ENCODE measurements at regions not wholly inside any gene's neighbourhood (a gene's known extent, or its start where the extent isn't known, plus 50 kb on each side); places are given as distances from the start of the nearest gene placed in this dataset.

- no peaks in the 10 kb centered on the region for H3K36me3 ChIP-seq (ENCODE audit: control insufficient read depth, insufficient read depth, low read length)
- no peaks in the 10 kb centered on the region for H3K9me3 ChIP-seq (ENCODE audit: control insufficient read depth, insufficient read depth, low read depth, low read length)
- H3K27ac ChIP-seq (ENCODE audit: low read depth, low read length): no peak overlapping the region
- H3K27me3 ChIP-seq (ENCODE audit: control insufficient read depth, insufficient read depth, low read length): peaks cover 10% of the 10 kb centered on the region; the same call in 1 of the 2 replicates
- H3K4me1 ChIP-seq (ENCODE audit: control insufficient read depth, insufficient read depth, low read length): peaks cover 23% of the 10 kb centered on the region
- H3K9ac ChIP-seq (ENCODE audit: low read length): no peak overlapping the region
- no peak overlapping the region for H3K4me3 ChIP-seq (ENCODE audit: low read depth, low read length)
These were observed 157.5 kb upstream of the HES1 start for GRCh38 chr3:193978486-193978885.

DNA sequence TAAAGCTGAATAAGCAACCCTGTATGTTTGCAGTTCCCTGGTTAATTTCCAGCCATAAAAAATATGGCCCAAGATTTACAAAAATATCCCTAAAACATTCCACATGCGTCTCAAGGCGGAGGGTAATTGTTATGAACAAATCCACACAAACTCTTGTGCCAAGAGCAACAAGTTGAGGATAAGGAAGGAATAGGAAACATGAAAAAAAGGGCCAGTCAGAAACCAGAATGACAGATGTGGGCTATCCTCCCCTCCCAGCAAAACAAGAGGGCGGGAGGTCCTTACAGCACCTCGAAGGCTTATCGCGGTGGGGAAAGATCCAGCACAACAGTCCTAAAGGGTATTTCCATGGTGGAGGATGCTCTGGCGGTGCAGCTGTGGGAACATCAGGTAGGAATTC, 155.6 kb upstream of the HES1 start:
- Histone ChIP-seq H3K9ac (ENCODE audit: low read length) (no peak overlapping the region), H3K4me1 (ENCODE audit: control insufficient read depth, insufficient read depth, low read length) (peaks cover 7% of the 10 kb centered on the region), H3K9me3 (ENCODE audit: control insufficient read depth, insufficient read depth, low read depth, low read length) (no peaks in the 10 kb centered on the region), H3K4me3 (ENCODE audit: low read depth, low read length) (no peak overlapping the region), H3K27me3 (ENCODE audit: control insufficient read depth, insufficient read depth, low read length) (peaks cover 10% of the 10 kb centered on the region; the same call in 1 of the 2 replicates), H3K27ac (ENCODE audit: low read depth, low read length) (no peak overlapping the region), H3K36me3 (ENCODE audit: control insufficient read depth, insufficient read depth, low read length) (no peaks in the 10 kb centered on the region)

DNA sequence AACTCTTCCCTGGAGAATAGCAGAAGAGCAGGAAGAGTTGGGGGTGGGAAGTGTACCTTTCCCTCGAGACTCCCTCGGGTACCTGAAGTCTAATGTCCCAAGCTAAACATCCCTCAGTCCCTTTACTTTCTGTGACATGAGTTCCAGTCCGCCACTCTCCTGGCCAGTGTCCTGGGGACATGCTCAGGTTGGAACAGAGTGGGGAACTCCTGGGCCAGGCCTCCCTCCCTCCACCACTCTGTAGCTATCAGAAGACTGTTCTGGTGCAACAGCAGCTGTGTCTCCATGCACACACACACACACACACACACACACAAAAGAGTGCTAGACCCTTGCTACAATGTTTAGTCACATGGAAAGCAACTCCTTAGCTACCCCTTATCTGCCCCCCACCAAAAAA, 155.0 kb upstream of the HES1 start:
- H3K36me3 ChIP-seq (ENCODE audit: control insufficient read depth, insufficient read depth, low read length): no peaks in the 10 kb centered on the region
- no peaks in the 10 kb centered on the region for H3K9me3 ChIP-seq (ENCODE audit: control insufficient read depth, insufficient read depth, low read depth, low read length)
- peaks cover 1% of the 10 kb centered on the region for H3K4me1 ChIP-seq (ENCODE audit: control insufficient read depth, insufficient read depth, low read length)
- no peak overlapping the region for H3K27ac ChIP-seq (ENCODE audit: low read depth, low read length)
- no peak overlapping the region for H3K9ac ChIP-seq (ENCODE audit: low read length)
- H3K27me3 ChIP-seq (ENCODE audit: control insufficient read depth, insufficient read depth, low read length): peaks cover 10% of the 10 kb centered on the region; the same call in 1 of the 2 replicates
- no peak overlapping the region for H3K4me3 ChIP-seq (ENCODE audit: low read depth, low read length)

GRCh38 chr3:193981504-193981903, 154.4 kb upstream of the HES1 start:
- Histone ChIP-seq H3K4me3 (ENCODE audit: low read depth, low read length) (no peak overlapping the region), H3K9me3 (ENCODE audit: control insufficient read depth, insufficient read depth, low read depth, low read length) (no peaks in the 10 kb centered on the region), H3K27me3 (ENCODE audit: control insufficient read depth, insufficient read depth, low read length) (peaks cover 10% of the 10 kb centered on the region; the same call in 1 of the 2 replicates), H3K4me1 (ENCODE audit: control insufficient read depth, insufficient read depth, low read length) (no peaks in the 10 kb centered on the region; the same call in 1 of the 2 replicates), H3K27ac (ENCODE audit: low read depth, low read length) (no peak overlapping the region), H3K9ac (ENCODE audit: low read length) (no peak overlapping the region), H3K36me3 (ENCODE audit: control insufficient read depth, insufficient read depth, low read length) (no peaks in the 10 kb centered on the region)

DNA sequence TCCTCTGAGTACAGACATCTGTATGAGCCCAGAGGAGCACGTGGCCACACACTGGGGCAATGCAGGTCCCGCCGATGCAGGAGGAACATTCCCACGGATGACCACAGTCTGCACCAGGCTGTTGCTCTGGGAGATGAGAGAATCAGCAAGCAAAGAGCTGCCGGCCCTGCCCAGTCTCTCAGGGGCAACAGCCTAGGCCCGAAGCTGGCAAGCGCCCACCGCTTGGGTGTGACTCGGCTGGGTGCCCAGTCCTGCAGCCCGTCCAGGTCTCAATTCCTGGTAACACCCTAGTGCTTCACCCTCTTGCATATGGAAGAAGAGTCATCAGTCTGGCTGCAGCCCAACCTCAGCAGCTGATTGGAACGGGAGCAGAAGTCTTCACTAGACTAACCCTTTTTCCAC, 153.7 kb upstream of the HES1 start:
- Histone ChIP-seq H3K9ac (ENCODE audit: low read length) (no peak overlapping the region), H3K36me3 (ENCODE audit: control insufficient read depth, insufficient read depth, low read length) (no peaks in the 10 kb centered on the region), H3K27ac (ENCODE audit: low read depth, low read length) (no peak overlapping the region), H3K4me1 (ENCODE audit: control insufficient read depth, insufficient read depth, low read length) (no peaks in the 10 kb centered on the region; the same call in 1 of the 2 replicates), H3K9me3 (ENCODE audit: control insufficient read depth, insufficient read depth, low read depth, low read length) (no peaks in the 10 kb centered on the region), H3K4me3 (ENCODE audit: low read depth, low read length) (no peak overlapping the region), H3K27me3 (ENCODE audit: control insufficient read depth, insufficient read depth, low read length) (peaks cover 10% of the 10 kb centered on the region; the same call in 1 of the 2 replicates)

DNA sequence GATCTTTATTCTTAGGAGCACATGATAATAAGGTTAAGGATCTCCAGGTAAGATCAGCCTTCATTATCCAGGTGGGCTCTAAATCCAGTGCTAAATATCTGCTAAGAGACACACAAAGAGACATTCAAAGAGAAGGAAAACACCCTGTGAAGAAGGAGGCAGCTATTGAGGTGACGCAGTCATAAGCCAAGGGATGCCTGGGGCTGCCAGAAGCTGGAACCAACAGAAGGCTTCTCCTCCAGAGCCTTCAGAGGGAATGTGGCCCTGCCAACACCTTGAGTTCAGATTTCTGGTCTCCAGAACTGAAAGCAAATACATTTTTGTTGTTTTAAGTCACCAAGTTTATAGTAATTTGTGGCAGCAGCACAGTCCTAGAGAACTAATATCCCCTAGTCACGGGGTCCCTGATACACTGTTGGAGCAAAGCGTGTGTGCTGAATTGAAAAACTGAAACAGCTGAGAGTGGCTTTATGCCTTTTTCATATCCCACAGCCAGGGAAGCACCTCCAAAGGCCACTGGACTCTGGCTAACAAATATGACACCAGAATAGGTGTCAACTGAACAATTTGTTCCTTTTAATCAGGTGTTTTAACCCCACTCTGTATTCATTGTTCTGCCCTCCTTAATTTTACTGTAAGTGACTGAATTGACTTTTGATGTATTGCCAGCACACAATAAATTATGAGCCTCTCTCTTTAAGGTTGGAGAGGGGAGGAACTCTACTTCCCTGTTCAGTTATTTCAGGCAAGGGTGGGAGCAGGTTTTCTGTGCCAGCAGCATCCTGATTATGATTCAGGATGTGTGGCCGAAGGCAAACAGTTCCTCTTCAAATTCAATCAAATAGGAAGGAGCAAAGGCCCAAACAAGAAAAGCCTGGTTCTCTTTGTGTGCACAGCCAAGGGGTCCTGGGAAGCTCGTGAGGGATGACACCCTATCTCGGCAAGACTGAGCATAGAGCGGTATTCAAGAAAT, 151.8 kb upstream of the HES1 start:
- Histone ChIP-seq H3K4me1 (ENCODE audit: control insufficient read depth, insufficient read depth, low read length) (no peaks in the 10 kb centered on the region; the same call in 1 of the 2 replicates), H3K9me3 (ENCODE audit: control insufficient read depth, insufficient read depth, low read depth, low read length) (no peaks in the 10 kb centered on the region), H3K27me3 (ENCODE audit: control insufficient read depth, insufficient read depth, low read length) (peaks cover 6% of the 10 kb centered on the region; the same call in 1 of the 2 replicates), H3K9ac (ENCODE audit: low read length) (no peak overlapping the region), H3K4me3 (ENCODE audit: low read depth, low read length) (no peak overlapping the region), H3K27ac (ENCODE audit: low read depth, low read length) (no peak overlapping the region), H3K36me3 (ENCODE audit: control insufficient read depth, insufficient read depth, low read length) (no peaks in the 10 kb centered on the region)

DNA sequence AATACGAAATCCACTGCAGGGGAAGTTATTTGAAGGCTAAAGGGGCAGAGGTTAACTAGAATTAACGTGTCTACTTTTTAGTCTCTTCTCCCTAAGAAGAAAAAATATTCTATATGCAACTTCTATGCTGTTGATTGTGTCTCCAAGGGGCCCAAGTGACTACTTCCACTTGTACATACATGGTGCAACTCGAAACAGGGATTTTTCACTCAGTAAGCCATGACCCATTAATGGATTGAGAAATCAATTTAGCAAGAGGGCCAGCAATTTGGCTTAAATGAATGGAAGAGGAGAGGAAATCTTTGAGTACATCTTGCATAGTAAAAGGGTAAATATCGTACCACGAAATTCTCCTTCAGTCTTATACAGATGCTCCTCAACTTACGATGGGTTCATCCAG, 151.1 kb upstream of the HES1 start:
- no peaks in the 10 kb centered on the region; the same call in 1 of the 2 replicates for H3K4me1 ChIP-seq (ENCODE audit: control insufficient read depth, insufficient read depth, low read length)
- H3K27ac ChIP-seq (ENCODE audit: low read depth, low read length): no peak overlapping the region
- H3K36me3 ChIP-seq (ENCODE audit: control insufficient read depth, insufficient read depth, low read length): no peaks in the 10 kb centered on the region
- H3K9ac ChIP-seq (ENCODE audit: low read length): no peak overlapping the region
- peaks cover 6% of the 10 kb centered on the region; the same call in 1 of the 2 replicates for H3K27me3 ChIP-seq (ENCODE audit: control insufficient read depth, insufficient read depth, low read length)
- H3K4me3 ChIP-seq (ENCODE audit: low read depth, low read length): no peak overlapping the region
- no peaks in the 10 kb centered on the region for H3K9me3 ChIP-seq (ENCODE audit: control insufficient read depth, insufficient read depth, low read depth, low read length)

- H3K4me3 ChIP-seq (ENCODE audit: low read depth, low read length): no peak overlapping the region
- peaks cover 3% of the 10 kb centered on the region; the same call in 1 of the 2 replicates for H3K4me1 ChIP-seq (ENCODE audit: control insufficient read depth, insufficient read depth, low read length)
- H3K36me3 ChIP-seq (ENCODE audit: control insufficient read depth, insufficient read depth, low read length): no peaks in the 10 kb centered on the region
- no peaks in the 10 kb centered on the region for H3K9me3 ChIP-seq (ENCODE audit: control insufficient read depth, insufficient read depth, low read depth, low read length)
- H3K9ac ChIP-seq (ENCODE audit: low read length): no peak overlapping the region
- no peaks in the 10 kb centered on the region for H3K27me3 ChIP-seq (ENCODE audit: control insufficient read depth, insufficient read depth, low read length)
- no peak overlapping the region for H3K27ac ChIP-seq (ENCODE audit: low read depth, low read length)
These were observed 148.8 kb upstream of the HES1 start for GRCh38 chr3:193987186-193987585.

DNA sequence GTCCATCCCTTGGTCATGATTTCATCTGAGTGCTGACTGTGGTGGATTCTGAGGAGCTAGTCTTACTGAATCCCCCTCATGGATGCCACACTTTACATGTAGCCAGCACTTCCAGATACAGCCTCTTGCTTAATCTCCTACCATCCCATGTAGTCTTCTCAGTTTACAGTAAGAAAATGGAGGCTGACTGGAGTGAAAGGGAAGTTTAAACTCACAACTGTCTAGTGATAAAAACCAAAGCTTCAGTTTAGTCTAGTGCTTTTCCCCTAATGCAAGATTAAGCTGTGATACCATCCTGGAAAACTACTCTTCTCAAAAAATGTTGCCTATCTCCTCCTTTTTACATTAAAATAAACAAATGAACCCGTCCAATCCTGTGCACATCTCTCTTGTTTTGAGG, 146.8 kb upstream of the HES1 start:
- Histone ChIP-seq H3K27ac (ENCODE audit: low read depth, low read length) (no peak overlapping the region), H3K9me3 (ENCODE audit: control insufficient read depth, insufficient read depth, low read depth, low read length) (no peaks in the 10 kb centered on the region), H3K36me3 (ENCODE audit: control insufficient read depth, insufficient read depth, low read length) (no peaks in the 10 kb centered on the region), H3K27me3 (ENCODE audit: control insufficient read depth, insufficient read depth, low read length) (no peaks in the 10 kb centered on the region), H3K9ac (ENCODE audit: low read length) (no peak overlapping the region), H3K4me3 (ENCODE audit: low read depth, low read length) (no peak overlapping the region), H3K4me1 (ENCODE audit: control insufficient read depth, insufficient read depth, low read length) (peaks cover 8% of the 10 kb centered on the region; the same call in 1 of the 2 replicates)

DNA sequence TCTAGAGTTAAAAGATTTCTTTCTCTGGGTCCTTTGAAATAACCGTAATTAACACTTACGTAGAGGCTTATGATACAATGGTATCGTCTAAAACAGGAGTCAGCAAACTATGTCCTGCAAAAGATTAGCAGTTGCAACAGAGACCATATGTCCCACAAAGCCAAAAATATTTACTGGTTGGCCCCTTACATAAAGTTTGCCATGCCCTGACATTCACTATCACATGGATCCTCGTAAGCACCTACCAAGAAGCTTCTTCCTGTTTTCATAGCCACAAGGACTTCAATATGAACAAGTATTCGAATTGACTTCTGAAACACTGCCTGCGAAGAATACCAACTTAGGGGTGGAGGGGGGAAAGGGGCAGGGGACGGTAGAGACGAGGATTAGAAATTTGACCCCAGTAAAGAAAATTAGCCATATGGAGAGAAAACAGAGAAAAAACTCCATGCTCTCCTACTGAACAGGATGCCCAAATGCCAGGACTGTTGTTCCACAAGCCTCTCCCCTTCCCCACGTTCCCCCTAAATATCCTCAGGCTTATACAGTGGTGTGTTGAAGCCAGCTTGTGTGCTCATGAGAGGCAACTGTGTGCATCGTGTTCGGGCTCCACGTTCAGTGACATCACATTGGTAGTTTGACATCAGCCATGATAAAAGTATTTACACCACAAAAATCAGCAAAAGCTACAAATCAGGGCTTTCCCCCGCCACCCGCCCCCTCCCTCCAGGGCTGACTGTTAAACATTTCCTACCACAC, 144.1 kb upstream of the HES1 start:
- no peaks in the 10 kb centered on the region for H3K36me3 ChIP-seq (ENCODE audit: control insufficient read depth, insufficient read depth, low read length)
- H3K9ac ChIP-seq (ENCODE audit: low read length): no peak overlapping the region
- H3K9me3 ChIP-seq (ENCODE audit: control insufficient read depth, insufficient read depth, low read depth, low read length): no peaks in the 10 kb centered on the region
- peaks cover under 1% of the 10 kb centered on the region; the same call in 1 of the 2 replicates for H3K27me3 ChIP-seq (ENCODE audit: control insufficient read depth, insufficient read depth, low read length)
- no peak overlapping the region for H3K27ac ChIP-seq (ENCODE audit: low read depth, low read length)
- no peak overlapping the region for H3K4me3 ChIP-seq (ENCODE audit: low read depth, low read length)
- H3K4me1 ChIP-seq (ENCODE audit: control insufficient read depth, insufficient read depth, low read length): peaks cover 25% of the 10 kb centered on the region
